Naive thymus-derived CD4-positive, alpha-beta T cell (primary cell): ENCODE measurements at regions not wholly inside any gene's neighbourhood (a gene's known extent, or its start where the extent isn't known, plus 50 kb on each side); places are given as distances from the start of the nearest gene placed in this dataset.
A peak's percentile ranks its signal among the peaks of the same experiment; 100 is the strongest.

ENCODE experiments used
- ATAC-seq: fragments of 150-1000 bp; cut with Tn5 transposase; 2 replicates; pipeline ENCODE4 v1.10.0; 2021; ENCODE audit warnings: mild to moderate bottlenecking, moderate library complexity
- CTCF ChIA-PET: fragments of 350-600 bp; sonication (Branson Sonifier 250); formaldehyde crosslinking; loops from one replicate; lab custom pipeline; 2021; ENCODE audit warnings: antibody characterized with exemption; lab: Charles Lee
- POLR2A ChIA-PET: fragments of 350-600 bp; sonication (Branson Sonifier 250); formaldehyde crosslinking; loops from one replicate; lab custom pipeline; 2021; ENCODE audit warnings: antibody characterized with exemption, inconsistent platforms; lab: Charles Lee
- DNase-seq, 9 donors: peaks; one replicate each; pipeline versions ENCODE4 v3.0.0 to v3.0.0-alpha.2; 2020 to 2022; ENCODE audit warnings: mixed read lengths in 1 of 9
- H3K27ac ChIP-seq: one replicate; pipeline ENCODE4 v1.7.0; 2013; ENCODE audit warnings: mild to moderate bottlenecking, low read depth, low read length, moderate library complexity
- H3K27me3 ChIP-seq, 2 donors: one replicate each; pipeline ENCODE4 v1.7.0; 2013; ENCODE audit warnings: low read length in 2 of 2, mild to moderate bottlenecking in 2 of 2, moderate library complexity in 2 of 2; ENCODE audit not compliant: control insufficient read depth in 2 of 2, insufficient read depth in 2 of 2
- H3K36me3 ChIP-seq, 3 experiments: 1 replicate in 2 of 3; 2 replicates in 1 of 3; pipeline ENCODE4 v1.7.0; 2013; ENCODE audit warnings: low read length in 3 of 3, mild to moderate bottlenecking in 3 of 3, moderate library complexity in 1 of 3; ENCODE audit not compliant: insufficient read depth in 3 of 3, control insufficient read depth in 2 of 3
- H3K4me1 ChIP-seq, 2 donors: one replicate each; pipeline ENCODE4 v1.7.0; 2013; ENCODE audit warnings: low read length in 2 of 2, mild to moderate bottlenecking in 2 of 2, moderate library complexity in 1 of 2; ENCODE audit not compliant: control insufficient read depth in 2 of 2, insufficient read depth in 2 of 2
- H3K4me3 ChIP-seq: 2 replicates; pipeline ENCODE4 v1.7.0; 2013; ENCODE audit warnings: mild to moderate bottlenecking, low read length
- H3K9me3 ChIP-seq, 3 experiments: 1 replicate in 2 of 3; 2 replicates in 1 of 3; pipeline ENCODE4 v1.7.0; 2013; ENCODE audit warnings: low read length in 3 of 3; ENCODE audit not compliant: control insufficient read depth in 2 of 3
- H3K27ac Mint-ChIP-seq, 9 donors: one replicate each; pipeline ENCODE4 v1.8.0; 2020 to 2022; ENCODE audit warnings: mixed read lengths in 9 of 9, mild to moderate bottlenecking in 8 of 9, moderate library complexity in 5 of 9, inconsistent platforms in 2 of 9
- H3K27me3 Mint-ChIP-seq, 5 donors: one replicate each; pipeline ENCODE4 v1.8.0; 2021 to 2022; ENCODE audit warnings: mixed read lengths in 5 of 5, mild to moderate bottlenecking in 1 of 5
- H3K36me3 Mint-ChIP-seq, 5 donors: one replicate each; pipeline ENCODE4 v1.8.0; 2020 to 2022; ENCODE audit warnings: mixed read lengths in 5 of 5, mild to moderate bottlenecking in 3 of 5, inconsistent platforms in 1 of 5
- H3K4me1 Mint-ChIP-seq, 7 donors: one replicate each; pipeline ENCODE4 v1.8.0; 2020 to 2022; ENCODE audit warnings: mixed read lengths in 7 of 7, mild to moderate bottlenecking in 3 of 7, inconsistent platforms in 1 of 7
- H3K4me3 Mint-ChIP-seq, 10 donors: one replicate each; pipeline ENCODE4 v1.8.0; 2020 to 2022; ENCODE audit warnings: mild to moderate bottlenecking in 10 of 10, mixed read lengths in 10 of 10, moderate library complexity in 6 of 10, inconsistent platforms in 2 of 10
- H3K9me3 Mint-ChIP-seq, 11 donors: one replicate each; pipeline ENCODE4 v1.8.0; 2020 to 2022; ENCODE audit warnings: mixed read lengths in 11 of 11, mild to moderate bottlenecking in 4 of 11, inconsistent platforms in 1 of 11, moderate library complexity in 1 of 11
- intact Hi-C, 2 donors: fragments of 100-400 bp; cut with micrococcal nuclease; formaldehyde crosslinking; loops; one replicate each; pipeline ENCODE4 v1.15.1; 2023

DNA sequence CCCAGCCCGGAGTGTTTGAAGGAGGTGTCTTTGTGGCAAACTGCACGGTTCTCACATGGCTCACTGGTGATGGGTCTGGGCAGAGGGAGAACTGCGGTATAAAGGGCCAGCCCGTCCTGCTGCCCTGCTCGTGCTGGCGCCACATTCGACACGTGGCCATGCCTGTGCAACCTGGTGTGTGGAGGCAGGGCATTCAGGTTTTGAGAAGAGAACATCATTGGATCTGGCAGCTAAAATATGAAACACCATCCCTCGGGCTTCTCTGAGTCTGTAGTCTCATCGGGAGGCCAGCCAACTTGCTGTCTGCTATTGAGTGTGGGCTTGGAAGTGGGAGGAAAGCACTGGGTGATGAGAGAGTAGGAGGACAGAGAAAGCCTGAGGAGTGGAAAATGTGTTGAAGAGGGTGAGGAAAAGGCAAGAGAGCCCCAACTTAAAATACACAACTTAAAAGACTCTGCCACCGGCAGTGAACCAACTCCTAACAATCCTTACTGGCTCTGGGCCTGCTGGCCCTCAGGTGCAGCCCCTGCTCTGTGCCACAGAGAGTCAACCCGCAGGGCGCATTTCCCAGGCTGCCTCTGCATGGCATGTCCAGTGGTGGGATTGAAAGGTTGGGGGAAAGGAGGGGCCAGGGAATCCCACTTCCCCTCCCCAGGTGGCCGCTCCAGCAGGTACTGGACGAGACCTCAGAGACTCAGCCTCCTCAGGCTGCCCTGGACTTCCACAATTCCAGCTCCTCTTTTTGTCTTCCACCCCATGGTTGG lies 112.7 kb upstream of the DLX2 start:
- DNase-seq (no peak), ATAC-seq (no peak)
- H3K27me3 ChIP-seq, result no peaks in the 10 kb centered on the region
- H3K9me3 ChIP-seq, result no peaks in the 10 kb centered on the region
- H3K36me3 ChIP-seq, result no peaks in the 10 kb centered on the region
- H3K4me1 Mint-ChIP-seq, result peaks cover 11 to 51% (median 33%) of the 10 kb centered on the region in 7 donors
- H3K27me3 Mint-ChIP-seq, result peaks cover 0 to 7% (median 0%) of the 10 kb centered on the region in 5 donors
- ChIA-PET POLR2A (no interaction called here), CTCF (no interaction called here)
- H3K4me1 ChIP-seq, result peaks cover 0 to 24% of the 10 kb centered on the region in 2 donors
- peak overlapping the region in 1 of 9 donors; percentile 84 for H3K27ac Mint-ChIP-seq
- H3K27ac ChIP-seq, result no peak overlapping the region
- no peaks in the 10 kb centered on the region for H3K9me3 Mint-ChIP-seq
- no peaks in the 10 kb centered on the region for H3K36me3 Mint-ChIP-seq
- H3K4me3 Mint-ChIP-seq, result no peak overlapping the region
- H3K4me3 ChIP-seq, result no peak overlapping the region
- intact Hi-C loops, result no loop called here

DNA sequence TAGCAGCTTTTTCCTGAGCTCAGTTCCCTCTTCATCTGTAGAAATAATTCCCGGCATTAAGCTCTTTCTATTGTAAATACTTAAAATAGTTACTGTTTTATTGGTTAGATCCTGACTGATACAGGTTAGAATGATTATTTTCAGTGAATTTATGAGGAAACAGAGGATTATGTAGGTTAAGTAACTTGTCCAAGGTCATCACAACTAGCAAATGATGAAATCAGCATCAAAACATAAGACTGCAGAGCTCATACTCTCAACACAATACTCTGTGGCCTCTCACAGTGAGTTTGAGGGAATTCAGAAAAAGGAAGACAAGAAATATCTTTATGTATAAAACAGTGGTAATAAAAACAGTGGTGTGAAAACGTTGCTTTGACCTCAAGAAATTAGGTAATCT lies 113.2 kb upstream of the DLX2 start:
- Mint-ChIP-seq H3K4me3 (no peak overlapping the region), H3K27me3 (peaks cover 0 to 7% (median 0%) of the 10 kb centered on the region in 5 donors), H3K36me3 (no peaks in the 10 kb centered on the region), H3K4me1 (peaks cover 14 to 52% (median 37%) of the 10 kb centered on the region in 7 donors), H3K27ac (peak overlapping the region in 1 of 9 donors; percentile 27), H3K9me3 (no peaks in the 10 kb centered on the region)
- H3K36me3 ChIP-seq, result no peaks in the 10 kb centered on the region
- intact Hi-C loops, result no loop called here
- H3K4me3 ChIP-seq, result no peak overlapping the region
- no peak for DNase-seq
- no peaks in the 10 kb centered on the region for H3K27me3 ChIP-seq
- ATAC-seq, result no peak
- ChIA-PET POLR2A (no interaction called here), CTCF (no interaction called here)
- H3K4me1 ChIP-seq, result peaks cover 0 to 28% of the 10 kb centered on the region in 2 donors
- H3K27ac ChIP-seq, result no peak overlapping the region
- H3K9me3 ChIP-seq, result no peaks in the 10 kb centered on the region

DNA sequence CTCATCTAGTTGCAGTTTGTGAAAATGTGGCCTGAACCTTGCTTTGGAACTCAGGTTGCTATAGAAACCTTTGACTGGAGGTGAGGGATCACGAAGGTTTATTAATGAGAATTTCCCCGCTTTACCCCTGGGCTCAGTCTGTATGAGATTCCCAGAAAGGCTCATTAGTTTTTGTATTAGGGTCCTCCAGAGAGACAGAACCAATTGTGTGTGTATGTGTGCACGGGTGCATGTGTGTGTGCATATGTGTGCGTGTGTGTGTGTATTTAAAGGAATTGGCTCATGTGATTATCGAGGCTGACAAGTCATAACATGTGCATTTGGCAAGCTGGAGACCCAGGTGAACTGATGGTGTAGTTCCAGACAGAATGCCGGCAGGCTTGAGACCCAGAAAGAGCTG lies 113.8 kb upstream of the DLX2 start:
- H3K27me3 ChIP-seq, result no peaks in the 10 kb centered on the region
- Mint-ChIP-seq H3K27me3 (peaks cover 0 to 7% (median 0%) of the 10 kb centered on the region in 5 donors), H3K36me3 (no peaks in the 10 kb centered on the region), H3K4me3 (no peak overlapping the region), H3K9me3 (no peaks in the 10 kb centered on the region), H3K4me1 (peaks cover 14 to 50% (median 37%) of the 10 kb centered on the region in 7 donors), H3K27ac (peak overlapping the region in 1 of 9 donors; percentile 62)
- DNase-seq (no peak), ATAC-seq (no peak)
- ChIA-PET POLR2A (no interaction called here), CTCF (no interaction called here)
- H3K36me3 ChIP-seq, result no peaks in the 10 kb centered on the region
- no peaks in the 10 kb centered on the region for H3K9me3 ChIP-seq
- H3K27ac ChIP-seq, result no peak overlapping the region
- intact Hi-C loops, result no loop called here
- H3K4me3 ChIP-seq, result no peak overlapping the region
- H3K4me1 ChIP-seq, result peaks cover 0 to 32% of the 10 kb centered on the region in 2 donors

DNA sequence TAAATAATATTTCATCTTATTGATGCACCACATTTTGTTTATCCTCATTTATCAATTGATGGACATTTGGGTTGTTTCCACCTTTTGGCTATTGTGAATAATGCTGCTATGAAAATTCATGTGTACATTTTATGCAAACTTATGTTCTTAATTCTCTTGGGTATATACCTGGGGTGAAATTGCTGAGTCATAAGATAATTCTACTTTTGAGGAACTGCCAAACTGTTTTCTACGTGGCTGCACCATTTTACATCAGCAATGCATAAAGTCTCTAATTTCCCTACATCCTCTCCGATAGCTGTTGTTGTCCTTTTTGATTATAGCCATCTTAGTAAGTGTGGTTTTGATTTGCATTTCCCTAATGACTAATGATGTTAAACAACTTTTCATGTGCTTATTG lies 116.5 kb upstream of the DLX2 start:
- Histone ChIP-seq H3K27me3 (no peaks in the 10 kb centered on the region), H3K9me3 (no peaks in the 10 kb centered on the region), H3K36me3 (no peaks in the 10 kb centered on the region), H3K27ac (no peak overlapping the region), H3K4me3 (no peak overlapping the region), H3K4me1 (peaks cover 0 to 35% of the 10 kb centered on the region in 2 donors)
- H3K4me1 Mint-ChIP-seq, result peaks cover 20 to 49% (median 39%) of the 10 kb centered on the region in 7 donors
- intact Hi-C loops, result no loop called here
- no peak overlapping the region for H3K4me3 Mint-ChIP-seq
- ChIA-PET POLR2A (interaction anchor here (0.9 kb wide), 1 partner anchor 213 kb away, joined by 3 read pairs; no protein-coding TSS in a partner anchor), CTCF (no interaction called here)
- DNase-seq (no peak), ATAC-seq (no peak)
- H3K27me3 Mint-ChIP-seq, result peaks cover 0 to 7% (median 0%) of the 10 kb centered on the region in 5 donors
- H3K27ac Mint-ChIP-seq, result peak overlapping the region in 1 of 9 donors; percentile 20
- H3K36me3 Mint-ChIP-seq, result no peaks in the 10 kb centered on the region
- no peaks in the 10 kb centered on the region for H3K9me3 Mint-ChIP-seq

DNA sequence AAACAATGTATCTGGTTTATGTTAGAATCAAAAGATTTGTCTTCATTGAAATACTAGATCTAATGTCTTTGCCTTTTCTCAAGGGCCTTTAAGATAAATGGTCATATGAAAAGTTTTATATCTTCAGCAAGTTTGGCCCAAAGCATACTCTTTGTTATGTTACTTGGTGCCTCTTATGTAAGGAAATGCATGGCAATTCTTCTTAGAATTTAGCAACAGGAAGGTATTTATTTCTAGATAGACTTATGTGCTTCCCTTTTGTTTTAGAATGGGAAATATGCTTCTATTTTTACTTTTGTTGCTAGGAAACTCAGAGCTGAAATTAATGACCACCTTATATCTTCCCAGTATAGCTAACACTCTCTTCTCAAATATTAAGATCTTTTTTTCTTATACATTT lies 117.4 kb upstream of the DLX2 start:
- no peak for ATAC-seq
- Histone ChIP-seq H3K27me3 (no peaks in the 10 kb centered on the region), H3K36me3 (no peaks in the 10 kb centered on the region), H3K4me1 (peaks cover 0 to 39% of the 10 kb centered on the region in 2 donors), H3K27ac (no peak overlapping the region), H3K4me3 (no peak overlapping the region), H3K9me3 (no peaks in the 10 kb centered on the region)
- ChIA-PET POLR2A (no interaction called here), CTCF (no interaction called here)
- intact Hi-C loops, result no loop called here
- H3K27ac Mint-ChIP-seq, result peak overlapping the region in 2 of 9 donors; percentile 29 to 41
- no peak for DNase-seq
- peaks cover 0 to 3% (median 0%) of the 10 kb centered on the region in 5 donors for H3K27me3 Mint-ChIP-seq
- no peaks in the 10 kb centered on the region for H3K36me3 Mint-ChIP-seq
- peaks cover 26 to 56% (median 47%) of the 10 kb centered on the region in 7 donors for H3K4me1 Mint-ChIP-seq
- H3K9me3 Mint-ChIP-seq, result no peaks in the 10 kb centered on the region
- H3K4me3 Mint-ChIP-seq, result peak overlapping the region in 1 of 10 donors; percentile 23

DNA sequence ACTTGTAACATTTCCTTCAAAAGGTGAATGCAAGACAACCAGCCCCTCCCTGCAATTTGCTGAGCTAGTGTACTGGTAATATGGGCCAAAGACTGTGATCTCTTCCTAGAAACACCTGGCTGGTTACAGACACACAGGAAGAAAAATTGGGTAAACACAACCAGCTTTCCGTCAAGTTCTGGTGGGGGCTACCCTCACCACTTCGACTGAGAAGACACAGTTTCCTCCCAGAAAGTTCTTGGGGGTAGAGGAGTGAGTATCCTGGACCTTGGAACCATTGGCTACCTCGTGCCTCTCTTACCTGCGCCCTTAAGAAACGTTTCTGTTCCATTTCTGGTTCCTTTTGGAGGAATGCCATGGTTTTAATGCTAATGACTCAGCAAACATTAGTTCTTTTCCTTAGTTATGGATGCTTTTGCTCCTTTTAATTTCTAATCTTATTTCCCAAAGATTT lies 120.9 kb upstream of the DLX2 start:
- peak in 6 of 9 donors; percentile 29 to 74 (median 56) for DNase-seq
- no peaks in the 10 kb centered on the region for H3K27me3 ChIP-seq
- Mint-ChIP-seq H3K36me3 (no peaks in the 10 kb centered on the region), H3K27ac (peak overlapping the region in 8 of 9 donors; percentile 40 to 88 (median 64)), H3K4me3 (peak overlapping the region in 8 of 10 donors; percentile 38 to 68 (median 58)), H3K9me3 (no peaks in the 10 kb centered on the region), H3K4me1 (peaks cover 38 to 80% (median 68%) of the 10 kb centered on the region in 7 donors), H3K27me3 (no peaks in the 10 kb centered on the region)
- peaks cover 0 to 50% of the 10 kb centered on the region in 2 donors for H3K4me1 ChIP-seq
- peak overlapping the region; percentile 30 for H3K27ac ChIP-seq
- ChIA-PET CTCF (interaction anchor here (0.6 to 6.6 kb wide), 3 partner anchors 11 to 238 kb away, joined by 3 to 30 read pairs (median 3); no protein-coding TSS in a partner anchor), POLR2A (interaction anchor here (0.8 to 1.0 kb wide), 3 partner anchors 50 to 211 kb away, joined by 3 to 4 read pairs (median 3); no protein-coding TSS in a partner anchor)
- ATAC-seq, result peak; percentile 63
- no peak overlapping the region for H3K4me3 ChIP-seq
- no peaks in the 10 kb centered on the region for H3K9me3 ChIP-seq
- intact Hi-C loops, result no loop called here
- no peaks in the 10 kb centered on the region for H3K36me3 ChIP-seq
